Keratinocyte (primary cell): ENCODE measurements at regions not wholly inside any gene's neighbourhood (a gene's known extent, or its start where the extent isn't known, plus 50 kb on each side); places are given as distances from the start of the nearest gene placed in this dataset.

Source experiments
- DNase-seq: peaks from one replicate; pipeline ENCODE4 v3.0.0-alpha.2; 2011; ENCODE audit warnings: low read depth, missing footprints, low spot score
- FAIRE-seq: peaks from 2 replicates; lab custom pipeline; 2011; peaks lifted over from hg19 to GRCh38; lab: Jason Lieb, UNC
- H2AFZ ChIP-seq: 2 replicates; pipeline ENCODE4 v1.6.0; 2012; ENCODE audit warnings: low read length, control low read depth, inconsistent platforms; ENCODE audit not compliant: control insufficient read depth
- H3K27ac ChIP-seq: 2 replicates; pipeline ENCODE4 v1.5.1; 2011; ENCODE audit warnings: low read length; ENCODE audit not compliant: control insufficient read depth, insufficient read depth
- H3K27me3 ChIP-seq: 3 replicates; pipeline ENCODE4 v1.6.0; 2011; ENCODE audit warnings: low read length; ENCODE audit not compliant: control insufficient read depth, insufficient read depth; ENCODE audit errors: extremely low read depth
- H3K36me3 ChIP-seq, 2 experiments: 2 replicates in 1 of 2; 3 replicates in 1 of 2; pipeline ENCODE4 v1.5.1; 2011; ENCODE audit warnings: low read length in 2 of 2, mild to moderate bottlenecking in 1 of 2; ENCODE audit not compliant: control insufficient read depth in 2 of 2, insufficient read depth in 2 of 2; ENCODE audit errors: extremely low read depth in 1 of 2
- H3K4me1 ChIP-seq: 3 replicates; pipeline ENCODE4 v1.5.1; 2011; ENCODE audit warnings: low read length; ENCODE audit not compliant: control insufficient read depth, insufficient read depth; ENCODE audit errors: extremely low read depth
- H3K4me2 ChIP-seq: 3 replicates; pipeline ENCODE4 v1.6.0; 2011; ENCODE audit warnings: low read depth, low read length; ENCODE audit not compliant: control insufficient read depth, insufficient read depth; ENCODE audit errors: extremely low read depth
- H3K4me3 ChIP-seq, 3 experiments: fragments of 200-600 bp in 1 of 3; sonication (generic) in 1 of 3; 2 replicates in 2 of 3; 3 replicates in 1 of 3; pipeline ENCODE4 v1.5.1; 2011 to 2016; ENCODE audit warnings: low read length in 3 of 3, mild to moderate bottlenecking in 3 of 3, control low read depth in 2 of 3, inconsistent platforms in 1 of 3, low read depth in 1 of 3, mixed read lengths in 1 of 3, mixed run types in 1 of 3, moderate library complexity in 1 of 3; ENCODE audit not compliant: control insufficient read depth in 2 of 3, insufficient read depth in 2 of 3; ENCODE audit errors: extremely low read depth in 1 of 3
- H3K79me2 ChIP-seq: 2 replicates; pipeline ENCODE4 v1.6.0; 2012; ENCODE audit warnings: low read length; ENCODE audit not compliant: control insufficient read depth, insufficient read depth
- H3K9ac ChIP-seq: 3 replicates; pipeline ENCODE4 v1.6.0; 2011; ENCODE audit warnings: low read length; ENCODE audit not compliant: control insufficient read depth, insufficient read depth; ENCODE audit errors: extremely low read depth
- H3K9me1 ChIP-seq: 3 replicates; pipeline ENCODE4 v1.6.0; 2011; ENCODE audit warnings: low read length; ENCODE audit not compliant: control insufficient read depth, insufficient read depth; ENCODE audit errors: extremely low read depth
- H3K9me3 ChIP-seq: 2 replicates; pipeline ENCODE4 v1.5.1; 2012; ENCODE audit warnings: low read depth, low read length; ENCODE audit not compliant: control insufficient read depth
- H4K20me1 ChIP-seq: 3 replicates; pipeline ENCODE4 v1.6.0; 2011; ENCODE audit warnings: low read length; ENCODE audit not compliant: control insufficient read depth, insufficient read depth; ENCODE audit errors: extremely low read depth
- CTCF ChIP-seq, 3 experiments: IDR thresholded peaks in 1 of 3; conservative IDR thresholded peaks in 1 of 3; optimal IDR thresholded peaks in 1 of 3; 2 replicates in 2 of 3; 3 replicates in 1 of 3; pipeline versions ENCODE3 to v1.5.1; 2011; ENCODE audit warnings: low read length in 3 of 3, mild to moderate bottlenecking in 3 of 3, moderate library complexity in 2 of 3, control low read depth in 1 of 3, inconsistent platforms in 1 of 3; ENCODE audit not compliant: insufficient read depth in 2 of 3; ENCODE audit errors: extremely low read depth in 1 of 3
- EZH2 ChIP-seq: IDR thresholded peaks from one replicate; pipeline ENCODE4 v1.6.1; 2012; ENCODE audit warnings: inconsistent platforms, mild to moderate bottlenecking, low read length, moderate library complexity
- dilution Hi-C: fragments of 300-500 bp; cut with MboI; formaldehyde crosslinking; loops from one replicate; pipeline ENCODE4 v1.7.0; 2020; ENCODE audit warnings: low sequenced_read_pairs; ENCODE audit not compliant: extremely low pct_ligation_motif_present

GRCh38 chr1:87586501-87586900, 257.8 kb downstream of the LMO4 start:
- Histone ChIP-seq H3K9me1 (no peaks in the 10 kb centered on the region), H3K4me3 (no peak overlapping the region), H3K9ac (no peak overlapping the region), H3K27ac (no peak overlapping the region), H3K4me1 (no peaks in the 10 kb centered on the region), H3K9me3 (no peaks in the 10 kb centered on the region), H2AFZ (no peak overlapping the region), H3K36me3 (no peaks in the 10 kb centered on the region), H4K20me1 (no peaks in the 10 kb centered on the region), H3K79me2 (no peaks in the 10 kb centered on the region), H3K27me3 (no peaks in the 10 kb centered on the region), H3K4me2 (no peak overlapping the region)
- no peak for FAIRE-seq
- dilution Hi-C loops, result no loop called here
- no peak for DNase-seq
- no peak for TF ChIP-seq EZH2
- no peak for TF ChIP-seq CTCF (optimal IDR thresholded peaks at IDR 0.05 in 1 of 3, IDR thresholded peaks at IDR 0.05 in 1 of 3, conservative IDR thresholded peaks at IDR 0.05 in 1 of 3; ENCODE audit: extremely low read depth in 1 of 3, insufficient read depth in 2 of 3, low read length in 3 of 3)

- H3K4me2 ChIP-seq, result no peak overlapping the region
Observed at GRCh38 chr1:87588495-87588894, 259.8 kb downstream of the LMO4 start.

More at GRCh38 chr1:87588495-87588894, 259.8 kb downstream of the LMO4 start:
- FAIRE-seq, result no peak
- Histone ChIP-seq H3K9me3 (no peaks in the 10 kb centered on the region), H3K9me1 (no peaks in the 10 kb centered on the region), H3K4me1 (no peaks in the 10 kb centered on the region), H3K27me3 (no peaks in the 10 kb centered on the region), H3K4me3 (no peak overlapping the region), H2AFZ (no peak overlapping the region), H4K20me1 (no peaks in the 10 kb centered on the region), H3K79me2 (no peaks in the 10 kb centered on the region), H3K9ac (no peak overlapping the region), H3K27ac (no peak overlapping the region), H3K36me3 (no peaks in the 10 kb centered on the region)
- no peak for DNase-seq
- dilution Hi-C loops, result no loop called here
- TF ChIP-seq CTCF (optimal IDR thresholded peaks at IDR 0.05 in 1 of 3, IDR thresholded peaks at IDR 0.05 in 1 of 3, conservative IDR thresholded peaks at IDR 0.05 in 1 of 3; ENCODE audit: extremely low read depth in 1 of 3, insufficient read depth in 2 of 3, low read length in 3 of 3) (no peak), EZH2 (no peak)
